ENCODE measurements at regions not wholly inside any gene's neighbourhood (a gene's known extent, or its start where the extent isn't known, plus 50 kb on each side); places are given as distances from the start of the nearest gene placed in this dataset.

GRCh38 chr20:48205281-48205782, 420.1 kb upstream of the SULF2 start:
- no peak for DNase-seq (ENCODE audit: low spot score in 2 of 2)
- no peaks in the 10 kb centered on the region for H3K36me3 ChIP-seq
- no peak overlapping the region for H3K27ac ChIP-seq
- H3K4me1 ChIP-seq = no peaks in the 10 kb centered on the region
- no peaks in the 10 kb centered on the region for H3K27me3 ChIP-seq
- intact Hi-C loops (cut with DNase I) = no loop called here
- no peak for TF ChIP-seq CTCF (IDR thresholded peaks at IDR 0.05)
- H3K4me3 ChIP-seq = no peak overlapping the region
- H3K9me3 ChIP-seq = no peaks in the 10 kb centered on the region

GRCh38 chr20:48204499-48204898, 419.2 kb upstream of the SULF2 start:
- no peaks in the 10 kb centered on the region for H3K4me1 ChIP-seq
- intact Hi-C loops (cut with DNase I) = no loop called here
- H3K36me3 ChIP-seq = no peaks in the 10 kb centered on the region
- TF ChIP-seq CTCF (IDR thresholded peaks at IDR 0.05) = no peak
- H3K27me3 ChIP-seq = no peaks in the 10 kb centered on the region
- no peaks in the 10 kb centered on the region for H3K9me3 ChIP-seq
- no peak for DNase-seq (ENCODE audit: low spot score in 2 of 2)
- no peak overlapping the region for H3K27ac ChIP-seq
- H3K4me3 ChIP-seq = no peak overlapping the region

GRCh38 chr20:48203252-48203651, 418.0 kb upstream of the SULF2 start:
- Histone ChIP-seq H3K4me1 (no peaks in the 10 kb centered on the region), H3K4me3 (no peak overlapping the region), H3K27me3 (no peaks in the 10 kb centered on the region), H3K36me3 (no peaks in the 10 kb centered on the region), H3K27ac (no peak overlapping the region), H3K9me3 (no peaks in the 10 kb centered on the region)
- intact Hi-C loops (cut with DNase I) = no loop called here
- DNase-seq (ENCODE audit: low spot score in 2 of 2) = no peak
- TF ChIP-seq CTCF (IDR thresholded peaks at IDR 0.05) = no peak

- no peak for TF ChIP-seq CTCF (IDR thresholded peaks at IDR 0.05)
- no peaks in the 10 kb centered on the region for H3K9me3 ChIP-seq
- DNase-seq (ENCODE audit: low spot score in 2 of 2) = no peak
- H3K27ac ChIP-seq = no peak overlapping the region
- no peaks in the 10 kb centered on the region for H3K27me3 ChIP-seq
- H3K4me3 ChIP-seq = no peak overlapping the region
- H3K36me3 ChIP-seq = no peaks in the 10 kb centered on the region
- intact Hi-C loops (cut with DNase I) = no loop called here
- no peaks in the 10 kb centered on the region for H3K4me1 ChIP-seq
Measured at GRCh38 chr20:48202334-48203113, 417.2 kb upstream of the SULF2 start.

- Histone ChIP-seq H3K27ac (no peak overlapping the region), H3K4me3 (no peak overlapping the region), H3K4me1 (no peaks in the 10 kb centered on the region), H3K9me3 (no peaks in the 10 kb centered on the region), H3K36me3 (no peaks in the 10 kb centered on the region), H3K27me3 (no peaks in the 10 kb centered on the region)
- DNase-seq (ENCODE audit: low spot score in 2 of 2) = no peak
- no peak for TF ChIP-seq CTCF (IDR thresholded peaks at IDR 0.05)
- intact Hi-C loops (cut with DNase I) = no loop called here
Measured at GRCh38 chr20:48201885-48202284, 416.6 kb upstream of the SULF2 start.

Data from ascending aorta (tissue), 2 donors.